PFSK-1 (cell line): ENCODE measurements at regions not wholly inside any gene's neighbourhood (a gene's known extent, or its start where the extent isn't known, plus 50 kb on each side); places are given as distances from the start of the nearest gene placed in this dataset.

Source experiments
- POLR2AphosphoS5 ChIP-seq: IDR thresholded peaks from 2 replicates; pipeline ENCODE4 v1.6.1; 2012; ENCODE audit warnings: low read depth, mild to moderate bottlenecking, control low read depth, low read length, moderate library complexity
- REST ChIP-seq, 2 experiments: IDR thresholded peaks; 2 replicates each; pipeline versions ENCODE4 v1.6.1 to v1.8.0; 2011 to 2012; ENCODE audit warnings: low read depth in 2 of 2, low read length in 2 of 2, control low read depth in 1 of 2, inconsistent platforms in 1 of 2, mild to moderate bottlenecking in 1 of 2, moderate library complexity in 1 of 2; ENCODE audit not compliant: insufficient read depth in 1 of 2

GRCh38 chr1:80536461-80536860, 1264.3 kb upstream of the ADGRL2 start:
- TF ChIP-seq POLR2AphosphoS5 (no peak), REST (IDR thresholded peaks at IDR 0.05; ENCODE audit: insufficient read depth in 1 of 2, low read depth in 2 of 2, low read length in 2 of 2) (no peak)
